Keratinocyte (primary cell): ENCODE measurements at regions not wholly inside any gene's neighbourhood (a gene's known extent, or its start where the extent isn't known, plus 50 kb on each side); places are given as distances from the start of the nearest gene placed in this dataset.

Source experiments
- DNase-seq: peaks from one replicate; pipeline ENCODE4 v3.0.0-alpha.2; 2011; ENCODE audit warnings: low read depth, missing footprints, low spot score
- FAIRE-seq: peaks from 2 replicates; lab custom pipeline; 2011; peaks lifted over from hg19 to GRCh38; lab: Jason Lieb, UNC
- H2AFZ ChIP-seq: 2 replicates; pipeline ENCODE4 v1.6.0; 2012; ENCODE audit warnings: low read length, control low read depth, inconsistent platforms; ENCODE audit not compliant: control insufficient read depth
- H3K27ac ChIP-seq: 2 replicates; pipeline ENCODE4 v1.5.1; 2011; ENCODE audit warnings: low read length; ENCODE audit not compliant: control insufficient read depth, insufficient read depth
- H3K27me3 ChIP-seq: 3 replicates; pipeline ENCODE4 v1.6.0; 2011; ENCODE audit warnings: low read length; ENCODE audit not compliant: control insufficient read depth, insufficient read depth; ENCODE audit errors: extremely low read depth
- H3K36me3 ChIP-seq, 2 experiments: 2 replicates in 1 of 2; 3 replicates in 1 of 2; pipeline ENCODE4 v1.5.1; 2011; ENCODE audit warnings: low read length in 2 of 2, mild to moderate bottlenecking in 1 of 2; ENCODE audit not compliant: control insufficient read depth in 2 of 2, insufficient read depth in 2 of 2; ENCODE audit errors: extremely low read depth in 1 of 2
- H3K4me1 ChIP-seq: 3 replicates; pipeline ENCODE4 v1.5.1; 2011; ENCODE audit warnings: low read length; ENCODE audit not compliant: control insufficient read depth, insufficient read depth; ENCODE audit errors: extremely low read depth
- H3K4me2 ChIP-seq: 3 replicates; pipeline ENCODE4 v1.6.0; 2011; ENCODE audit warnings: low read depth, low read length; ENCODE audit not compliant: control insufficient read depth, insufficient read depth; ENCODE audit errors: extremely low read depth
- H3K4me3 ChIP-seq, 3 experiments: fragments of 200-600 bp in 1 of 3; sonication (generic) in 1 of 3; 2 replicates in 2 of 3; 3 replicates in 1 of 3; pipeline ENCODE4 v1.5.1; 2011 to 2016; ENCODE audit warnings: low read length in 3 of 3, mild to moderate bottlenecking in 3 of 3, control low read depth in 2 of 3, inconsistent platforms in 1 of 3, low read depth in 1 of 3, mixed read lengths in 1 of 3, mixed run types in 1 of 3, moderate library complexity in 1 of 3; ENCODE audit not compliant: control insufficient read depth in 2 of 3, insufficient read depth in 2 of 3; ENCODE audit errors: extremely low read depth in 1 of 3
- H3K79me2 ChIP-seq: 2 replicates; pipeline ENCODE4 v1.6.0; 2012; ENCODE audit warnings: low read length; ENCODE audit not compliant: control insufficient read depth, insufficient read depth
- H3K9ac ChIP-seq: 3 replicates; pipeline ENCODE4 v1.6.0; 2011; ENCODE audit warnings: low read length; ENCODE audit not compliant: control insufficient read depth, insufficient read depth; ENCODE audit errors: extremely low read depth
- H3K9me1 ChIP-seq: 3 replicates; pipeline ENCODE4 v1.6.0; 2011; ENCODE audit warnings: low read length; ENCODE audit not compliant: control insufficient read depth, insufficient read depth; ENCODE audit errors: extremely low read depth
- H3K9me3 ChIP-seq: 2 replicates; pipeline ENCODE4 v1.5.1; 2012; ENCODE audit warnings: low read depth, low read length; ENCODE audit not compliant: control insufficient read depth
- H4K20me1 ChIP-seq: 3 replicates; pipeline ENCODE4 v1.6.0; 2011; ENCODE audit warnings: low read length; ENCODE audit not compliant: control insufficient read depth, insufficient read depth; ENCODE audit errors: extremely low read depth
- EZH2 ChIP-seq: IDR thresholded peaks from one replicate; pipeline ENCODE4 v1.6.1; 2012; ENCODE audit warnings: inconsistent platforms, mild to moderate bottlenecking, low read length, moderate library complexity
- dilution Hi-C: fragments of 300-500 bp; cut with MboI; formaldehyde crosslinking; loops from one replicate; pipeline ENCODE4 v1.7.0; 2020; ENCODE audit warnings: low sequenced_read_pairs; ENCODE audit not compliant: extremely low pct_ligation_motif_present
- TF ChIP-seq, protein P1 (sequence below), 3 experiments: IDR thresholded peaks in 1 of 3; conservative IDR thresholded peaks in 1 of 3; optimal IDR thresholded peaks in 1 of 3; 2 replicates in 2 of 3; 3 replicates in 1 of 3; pipeline versions ENCODE3 to v1.5.1; 2011; ENCODE audit warnings: low read length in 3 of 3, mild to moderate bottlenecking in 3 of 3, moderate library complexity in 2 of 3, control low read depth in 1 of 3, inconsistent platforms in 1 of 3; ENCODE audit not compliant: insufficient read depth in 2 of 3; ENCODE audit errors: extremely low read depth in 1 of 3

DNA sequence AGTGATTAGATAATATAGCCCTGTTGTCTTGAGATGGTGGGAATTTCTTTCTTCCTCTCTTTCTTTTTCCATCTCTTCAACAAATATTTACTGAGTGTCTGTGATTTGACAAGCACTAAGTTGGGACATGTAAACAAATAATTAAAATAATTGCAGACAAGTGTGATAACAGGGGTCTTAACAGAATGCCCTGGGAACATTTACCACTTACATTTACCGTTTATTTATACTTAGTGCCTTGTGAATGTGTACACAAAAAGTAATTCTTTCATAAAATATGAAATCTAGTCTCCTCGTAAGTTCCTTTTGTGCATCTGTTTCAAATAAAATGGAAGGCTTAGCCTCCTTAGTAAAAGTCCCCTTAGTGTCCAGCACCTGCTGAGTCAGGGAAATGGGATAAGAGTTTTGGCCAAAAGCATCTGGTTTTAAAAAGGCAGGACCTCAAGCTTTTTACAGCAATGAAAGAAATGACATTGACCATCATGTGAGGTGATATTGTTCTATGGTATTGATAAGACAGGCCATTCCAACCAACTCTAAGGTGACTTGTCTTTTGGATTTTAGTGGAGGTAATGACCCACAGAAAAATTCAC is 188.2 kb downstream of the HS3ST3B1 start:
- no peak for DNase-seq
- TF ChIP-seq, protein P1, sequence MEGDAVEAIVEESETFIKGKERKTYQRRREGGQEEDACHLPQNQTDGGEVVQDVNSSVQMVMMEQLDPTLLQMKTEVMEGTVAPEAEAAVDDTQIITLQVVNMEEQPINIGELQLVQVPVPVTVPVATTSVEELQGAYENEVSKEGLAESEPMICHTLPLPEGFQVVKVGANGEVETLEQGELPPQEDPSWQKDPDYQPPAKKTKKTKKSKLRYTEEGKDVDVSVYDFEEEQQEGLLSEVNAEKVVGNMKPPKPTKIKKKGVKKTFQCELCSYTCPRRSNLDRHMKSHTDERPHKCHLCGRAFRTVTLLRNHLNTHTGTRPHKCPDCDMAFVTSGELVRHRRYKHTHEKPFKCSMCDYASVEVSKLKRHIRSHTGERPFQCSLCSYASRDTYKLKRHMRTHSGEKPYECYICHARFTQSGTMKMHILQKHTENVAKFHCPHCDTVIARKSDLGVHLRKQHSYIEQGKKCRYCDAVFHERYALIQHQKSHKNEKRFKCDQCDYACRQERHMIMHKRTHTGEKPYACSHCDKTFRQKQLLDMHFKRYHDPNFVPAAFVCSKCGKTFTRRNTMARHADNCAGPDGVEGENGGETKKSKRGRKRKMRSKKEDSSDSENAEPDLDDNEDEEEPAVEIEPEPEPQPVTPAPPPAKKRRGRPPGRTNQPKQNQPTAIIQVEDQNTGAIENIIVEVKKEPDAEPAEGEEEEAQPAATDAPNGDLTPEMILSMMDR (optimal IDR thresholded peaks at IDR 0.05 in 1 of 3, IDR thresholded peaks at IDR 0.05 in 1 of 3, conservative IDR thresholded peaks at IDR 0.05 in 1 of 3; ENCODE audit: extremely low read depth in 1 of 3, insufficient read depth in 2 of 3, low read length in 3 of 3): no peak
- no peak for TF ChIP-seq EZH2
- H3K27me3 ChIP-seq: no peaks in the 10 kb centered on the region
- H3K27ac ChIP-seq: no peak overlapping the region
- H3K9me1 ChIP-seq: no peaks in the 10 kb centered on the region
- dilution Hi-C loops: no loop called here
- no peaks in the 10 kb centered on the region for H3K4me1 ChIP-seq
- no peak for FAIRE-seq
- H3K4me2 ChIP-seq: no peak overlapping the region
- no peak overlapping the region for H2AFZ ChIP-seq
- no peak overlapping the region for H3K4me3 ChIP-seq
- no peaks in the 10 kb centered on the region for H3K9me3 ChIP-seq
- no peaks in the 10 kb centered on the region for H4K20me1 ChIP-seq
- no peaks in the 10 kb centered on the region for H3K36me3 ChIP-seq
- H3K79me2 ChIP-seq: no peaks in the 10 kb centered on the region
- no peak overlapping the region for H3K9ac ChIP-seq

DNA sequence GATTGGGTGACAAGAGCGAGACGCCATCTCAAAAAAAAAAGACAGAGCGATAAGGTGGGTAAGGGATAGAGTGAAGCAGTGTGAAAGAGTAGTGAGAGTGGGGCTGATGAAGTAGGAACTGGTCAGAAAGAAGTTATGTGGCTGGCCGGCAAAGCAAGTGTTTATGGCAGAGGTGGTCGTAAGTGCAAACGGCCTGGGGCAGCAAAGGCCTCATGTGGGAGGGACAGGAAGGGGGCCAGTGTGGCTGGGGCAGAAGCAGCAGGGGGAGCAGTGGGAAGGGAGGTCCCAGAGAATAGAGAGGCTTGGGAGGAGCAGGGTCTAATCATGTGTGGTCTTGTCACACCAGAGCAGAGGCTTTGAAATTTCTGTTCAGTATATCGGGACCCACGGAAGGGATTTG is 186.2 kb downstream of the HS3ST3B1 start:
- H3K4me1 ChIP-seq: no peaks in the 10 kb centered on the region
- H3K27ac ChIP-seq: no peak overlapping the region
- TF ChIP-seq, protein P1 (optimal IDR thresholded peaks at IDR 0.05 in 1 of 3, IDR thresholded peaks at IDR 0.05 in 1 of 3, conservative IDR thresholded peaks at IDR 0.05 in 1 of 3; ENCODE audit: extremely low read depth in 1 of 3, insufficient read depth in 2 of 3, low read length in 3 of 3): no peak
- no peak overlapping the region for H3K4me2 ChIP-seq
- no peak overlapping the region for H3K4me3 ChIP-seq
- H3K79me2 ChIP-seq: no peaks in the 10 kb centered on the region
- H4K20me1 ChIP-seq: no peaks in the 10 kb centered on the region
- DNase-seq: no peak
- H3K36me3 ChIP-seq: no peaks in the 10 kb centered on the region
- H3K9ac ChIP-seq: no peak overlapping the region
- H3K9me3 ChIP-seq: no peaks in the 10 kb centered on the region
- no peaks in the 10 kb centered on the region for H3K27me3 ChIP-seq
- no peaks in the 10 kb centered on the region for H3K9me1 ChIP-seq
- H2AFZ ChIP-seq: no peak overlapping the region
- FAIRE-seq: no peak
- dilution Hi-C loops: no loop called here
